ENCODE measurements at regions not wholly inside any gene's neighbourhood (a gene's known extent, or its start where the extent isn't known, plus 50 kb on each side); places are given as distances from the start of the nearest gene placed in this dataset.

DNA sequence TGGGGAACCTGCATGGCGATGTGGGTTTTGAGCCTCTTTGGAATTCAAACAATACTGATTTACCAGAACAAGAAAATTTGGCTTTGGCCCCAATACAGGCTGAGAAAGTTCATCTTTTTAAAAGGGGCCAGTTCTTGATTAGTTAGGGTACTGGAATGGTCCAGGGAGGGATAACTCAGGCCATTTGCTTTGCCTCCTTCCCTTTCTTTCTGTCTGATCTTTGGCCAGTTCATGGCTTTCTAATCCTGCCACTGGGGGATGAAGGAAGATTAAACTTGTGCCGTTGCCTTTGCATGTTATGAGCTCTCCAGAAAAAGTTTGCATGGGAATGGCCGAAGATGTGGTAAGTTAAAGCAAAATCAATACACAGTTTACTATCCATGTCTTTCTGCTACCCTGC lies 78.4 kb downstream of the ADAMTS15 start:
- Mint-ChIP-seq H3K27ac (no peak overlapping the region), H3K4me3 (no peak overlapping the region), H3K4me1 (peaks cover 56% of the 10 kb centered on the region), H3K27me3 (ENCODE audit: low read depth, poor library complexity) (peaks cover 17% of the 10 kb centered on the region), H3K9me3 (no peaks in the 10 kb centered on the region), H3K36me3 (ENCODE audit: low read depth) (no peaks in the 10 kb centered on the region)
- no peak for DNase-seq
- TF ChIP-seq, protein P1, sequence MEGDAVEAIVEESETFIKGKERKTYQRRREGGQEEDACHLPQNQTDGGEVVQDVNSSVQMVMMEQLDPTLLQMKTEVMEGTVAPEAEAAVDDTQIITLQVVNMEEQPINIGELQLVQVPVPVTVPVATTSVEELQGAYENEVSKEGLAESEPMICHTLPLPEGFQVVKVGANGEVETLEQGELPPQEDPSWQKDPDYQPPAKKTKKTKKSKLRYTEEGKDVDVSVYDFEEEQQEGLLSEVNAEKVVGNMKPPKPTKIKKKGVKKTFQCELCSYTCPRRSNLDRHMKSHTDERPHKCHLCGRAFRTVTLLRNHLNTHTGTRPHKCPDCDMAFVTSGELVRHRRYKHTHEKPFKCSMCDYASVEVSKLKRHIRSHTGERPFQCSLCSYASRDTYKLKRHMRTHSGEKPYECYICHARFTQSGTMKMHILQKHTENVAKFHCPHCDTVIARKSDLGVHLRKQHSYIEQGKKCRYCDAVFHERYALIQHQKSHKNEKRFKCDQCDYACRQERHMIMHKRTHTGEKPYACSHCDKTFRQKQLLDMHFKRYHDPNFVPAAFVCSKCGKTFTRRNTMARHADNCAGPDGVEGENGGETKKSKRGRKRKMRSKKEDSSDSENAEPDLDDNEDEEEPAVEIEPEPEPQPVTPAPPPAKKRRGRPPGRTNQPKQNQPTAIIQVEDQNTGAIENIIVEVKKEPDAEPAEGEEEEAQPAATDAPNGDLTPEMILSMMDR (IDR thresholded peaks at IDR 0.05), result no peak

DNA sequence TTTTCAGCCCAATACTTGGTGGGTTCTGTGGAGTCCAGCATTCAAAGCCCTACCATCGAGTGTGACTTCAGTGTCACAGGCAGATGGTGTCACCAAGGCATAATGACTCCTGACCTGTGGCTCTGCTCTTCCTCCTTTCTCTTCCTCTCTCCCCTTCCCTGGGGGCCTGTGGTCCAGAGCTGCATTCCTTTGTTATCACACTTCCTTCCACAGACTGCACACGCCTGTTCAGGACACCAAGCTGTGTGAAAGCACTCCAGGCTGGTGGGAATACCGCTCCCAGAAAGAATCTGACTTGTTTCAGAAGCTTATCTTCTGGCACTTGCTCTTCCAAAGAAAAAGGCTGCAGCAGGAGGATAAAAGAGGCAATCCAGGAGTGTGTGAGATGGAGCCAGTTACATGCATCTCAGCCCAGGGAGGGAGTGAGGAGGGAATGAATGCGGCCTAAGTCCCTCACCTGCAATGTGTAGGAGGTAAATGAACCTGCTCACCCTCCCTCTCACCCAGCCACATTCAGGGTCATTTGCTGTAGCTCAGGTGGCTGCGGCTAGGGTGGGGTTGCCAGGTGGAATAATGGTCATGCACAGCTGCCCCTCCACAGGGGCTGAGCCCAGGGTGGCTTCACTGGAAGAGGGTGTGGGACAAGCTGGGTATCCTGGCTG lies 79.3 kb downstream of the ADAMTS15 start:
- peaks cover 48% of the 10 kb centered on the region for H3K4me1 Mint-ChIP-seq
- H3K4me3 Mint-ChIP-seq, result no peak overlapping the region
- H3K36me3 Mint-ChIP-seq (ENCODE audit: low read depth), result no peaks in the 10 kb centered on the region
- H3K9me3 Mint-ChIP-seq, result no peaks in the 10 kb centered on the region
- no peak for DNase-seq
- H3K27me3 Mint-ChIP-seq (ENCODE audit: low read depth, poor library complexity), result peaks cover 17% of the 10 kb centered on the region
- TF ChIP-seq, protein P1 (IDR thresholded peaks at IDR 0.05), result no peak
- peak overlapping the region; percentile 33 for H3K27ac Mint-ChIP-seq

DNA sequence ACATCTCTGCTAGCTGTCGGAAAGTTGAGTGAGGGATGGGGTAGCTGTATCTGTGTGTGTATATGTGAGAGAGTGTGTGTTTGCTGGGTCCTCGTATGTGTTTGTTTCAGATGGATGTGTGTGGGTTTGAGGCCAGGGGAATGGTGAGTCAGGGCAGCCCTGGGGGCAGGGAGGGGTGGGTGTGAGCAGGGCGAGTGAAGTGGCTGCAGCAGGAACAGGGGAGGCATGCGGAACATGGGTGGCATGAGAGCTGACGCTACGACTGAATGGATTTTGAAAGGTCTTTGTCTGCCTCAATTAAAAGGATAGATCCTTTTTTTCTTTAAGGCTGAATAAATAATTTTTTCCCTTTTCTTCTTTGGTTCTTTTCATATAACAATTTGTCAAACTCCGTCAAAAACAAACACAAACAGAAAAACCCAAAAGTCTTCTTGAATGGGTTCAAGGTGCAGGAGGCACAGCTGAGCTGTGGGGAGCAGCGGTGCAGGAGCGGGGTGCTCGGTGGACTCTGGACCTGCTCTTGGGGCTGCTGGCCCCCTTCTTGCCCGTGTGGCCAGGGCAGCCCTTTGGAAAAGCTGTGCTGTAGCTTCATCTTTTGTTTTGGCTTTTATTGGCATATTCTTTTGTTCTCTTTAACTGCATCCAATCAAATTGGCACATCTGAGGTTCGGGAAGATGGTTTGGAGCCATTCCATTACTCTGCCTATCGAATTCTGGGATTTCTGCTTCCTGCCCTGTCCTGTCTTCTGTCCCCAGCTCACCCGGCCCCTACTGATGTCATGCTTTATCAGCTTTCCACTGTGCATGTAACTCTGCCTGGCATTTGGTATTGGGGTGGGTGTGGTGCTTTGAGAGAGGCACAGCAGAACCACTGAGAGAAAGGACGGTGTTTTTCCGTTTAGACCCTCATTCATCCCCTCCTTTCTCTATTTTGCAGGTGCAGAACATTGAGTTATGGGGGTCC lies 80.1 kb downstream of the ADAMTS15 start:
- Mint-ChIP-seq H3K4me1 (peaks cover 48% of the 10 kb centered on the region), H3K36me3 (ENCODE audit: low read depth) (no peaks in the 10 kb centered on the region), H3K4me3 (no peak overlapping the region), H3K9me3 (no peaks in the 10 kb centered on the region), H3K27ac (no peak overlapping the region), H3K27me3 (ENCODE audit: low read depth, poor library complexity) (peaks cover 10% of the 10 kb centered on the region)
- TF ChIP-seq, protein P1 (IDR thresholded peaks at IDR 0.05), result no peak
- DNase-seq, result no peak

DNA sequence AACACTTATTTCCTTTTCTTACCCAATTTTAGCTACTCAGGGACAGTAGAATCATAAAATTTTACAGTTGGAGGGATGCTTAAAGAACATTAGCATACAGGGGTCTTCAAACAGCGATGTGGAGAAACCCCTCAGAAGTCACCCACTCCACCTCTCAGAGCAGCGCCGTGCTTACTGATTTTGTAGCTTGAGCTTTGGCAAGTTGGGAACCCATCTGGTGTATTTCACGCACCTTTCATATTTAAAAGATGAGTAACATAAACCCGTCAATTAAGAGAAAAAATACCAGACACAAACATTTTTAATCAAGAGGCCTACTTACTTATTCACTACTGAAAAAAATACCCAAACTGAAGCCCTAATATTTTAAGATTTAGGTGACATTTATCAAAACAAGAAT lies 80.9 kb downstream of the ADAMTS15 start:
- no peak overlapping the region for H3K27ac Mint-ChIP-seq
- H3K9me3 Mint-ChIP-seq, result no peaks in the 10 kb centered on the region
- peaks cover 53% of the 10 kb centered on the region for H3K4me1 Mint-ChIP-seq
- H3K27me3 Mint-ChIP-seq (ENCODE audit: low read depth, poor library complexity), result peaks cover 7% of the 10 kb centered on the region
- H3K36me3 Mint-ChIP-seq (ENCODE audit: low read depth), result no peaks in the 10 kb centered on the region
- no peak for DNase-seq
- H3K4me3 Mint-ChIP-seq, result no peak overlapping the region
- TF ChIP-seq, protein P1 (IDR thresholded peaks at IDR 0.05), result no peak

DNA sequence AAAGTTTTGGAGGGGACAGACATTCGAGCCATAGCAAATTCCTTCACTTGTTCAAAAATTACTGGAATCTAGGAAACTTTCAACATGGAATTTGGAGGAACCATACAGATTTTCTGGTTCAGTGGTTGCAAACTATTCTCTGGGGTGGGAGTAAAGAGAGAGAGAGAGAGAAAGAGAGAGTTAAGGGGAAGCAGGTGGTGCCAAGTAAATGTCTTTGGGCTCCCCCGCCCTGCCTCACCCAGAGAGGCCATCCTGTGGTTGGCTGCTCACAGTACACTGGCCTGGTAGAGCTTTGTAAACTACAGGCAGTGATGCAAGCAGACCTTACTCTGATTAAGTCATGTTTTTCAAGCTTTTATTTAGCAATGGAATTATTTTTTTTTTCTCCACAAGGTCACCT lies 82.6 kb downstream of the ADAMTS15 start:
- Mint-ChIP-seq H3K4me3 (no peak overlapping the region), H3K36me3 (ENCODE audit: low read depth) (no peaks in the 10 kb centered on the region), H3K9me3 (no peaks in the 10 kb centered on the region), H3K27me3 (ENCODE audit: low read depth, poor library complexity) (no peaks in the 10 kb centered on the region), H3K4me1 (peaks cover 65% of the 10 kb centered on the region), H3K27ac (no peak overlapping the region)
- no peak for DNase-seq
- TF ChIP-seq, protein P1 (IDR thresholded peaks at IDR 0.05), result no peak
